AG04449 (cell line): ENCODE measurements at regions not wholly inside any gene's neighbourhood (a gene's known extent, or its start where the extent isn't known, plus 50 kb on each side); places are given as distances from the start of the nearest gene placed in this dataset.
"Not testable (repeated sequence)": the region's sequence is repeated elsewhere in the genome, so short reads cannot be mapped to it uniquely, and the experiment has no call there.

Experiments
- CTCF ChIA-PET: fragments of 350-600 bp; formaldehyde crosslinking; extraction: SDS; loops from one replicate; lab custom pipeline; 2021; ENCODE audit warnings: antibody characterized with exemption; lab: Yijun Ruan, JAX
- POLR2A ChIA-PET: fragments of 400-600, 350-600 bp; formaldehyde crosslinking; extraction: SDS; loops from one replicate; lab custom pipeline; 2020; ENCODE audit warnings: antibody characterized with exemption, inconsistent platforms; lab: Yijun Ruan, JAX
- DNase-seq: peaks from one replicate; pipeline ENCODE4 v3.0.0-alpha.2; 2010; ENCODE audit warnings: low read depth, low spot score
- H3K4me3 ChIP-seq: 2 replicates; pipeline ENCODE4 v1.5.1; 2011; ENCODE audit warnings: low read depth, mild to moderate bottlenecking, control low read depth, low read length
- TF ChIP-seq, protein P1 (sequence below): IDR thresholded peaks from one replicate; pipeline ENCODE4 v1.5.1; 2011; ENCODE audit warnings: mild to moderate bottlenecking, moderate library complexity, low read length, control low read depth, inconsistent platforms; ENCODE audit not compliant: insufficient read depth; ENCODE audit errors: missing control alignments

DNA sequence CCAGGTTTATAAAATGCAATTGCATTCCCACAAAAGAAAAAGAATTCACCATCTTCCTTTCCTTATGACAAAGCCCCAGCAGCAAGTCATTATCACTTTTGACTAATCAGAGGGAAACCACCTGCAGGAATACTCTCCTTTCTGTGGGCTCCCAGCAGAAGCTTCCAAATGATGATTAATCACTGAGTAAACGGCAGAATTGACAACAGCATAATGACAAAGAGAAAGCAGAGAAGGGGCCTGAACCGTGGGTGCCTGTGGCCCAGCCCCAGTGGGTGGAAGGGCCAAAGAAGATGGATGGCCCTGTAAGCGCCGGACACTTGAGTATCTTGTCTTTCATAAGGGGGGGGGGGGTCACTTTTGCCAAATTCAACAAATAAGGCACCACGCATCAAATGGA lies 152.4 kb upstream of the NRBF2 start:
- POLR2A ChIA-PET = no interaction called here
- TF ChIP-seq, protein P1, sequence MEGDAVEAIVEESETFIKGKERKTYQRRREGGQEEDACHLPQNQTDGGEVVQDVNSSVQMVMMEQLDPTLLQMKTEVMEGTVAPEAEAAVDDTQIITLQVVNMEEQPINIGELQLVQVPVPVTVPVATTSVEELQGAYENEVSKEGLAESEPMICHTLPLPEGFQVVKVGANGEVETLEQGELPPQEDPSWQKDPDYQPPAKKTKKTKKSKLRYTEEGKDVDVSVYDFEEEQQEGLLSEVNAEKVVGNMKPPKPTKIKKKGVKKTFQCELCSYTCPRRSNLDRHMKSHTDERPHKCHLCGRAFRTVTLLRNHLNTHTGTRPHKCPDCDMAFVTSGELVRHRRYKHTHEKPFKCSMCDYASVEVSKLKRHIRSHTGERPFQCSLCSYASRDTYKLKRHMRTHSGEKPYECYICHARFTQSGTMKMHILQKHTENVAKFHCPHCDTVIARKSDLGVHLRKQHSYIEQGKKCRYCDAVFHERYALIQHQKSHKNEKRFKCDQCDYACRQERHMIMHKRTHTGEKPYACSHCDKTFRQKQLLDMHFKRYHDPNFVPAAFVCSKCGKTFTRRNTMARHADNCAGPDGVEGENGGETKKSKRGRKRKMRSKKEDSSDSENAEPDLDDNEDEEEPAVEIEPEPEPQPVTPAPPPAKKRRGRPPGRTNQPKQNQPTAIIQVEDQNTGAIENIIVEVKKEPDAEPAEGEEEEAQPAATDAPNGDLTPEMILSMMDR = no peak
- H3K4me3 ChIP-seq = no peak overlapping the region
- no peak for DNase-seq
- CTCF ChIA-PET = no interaction called here

DNA sequence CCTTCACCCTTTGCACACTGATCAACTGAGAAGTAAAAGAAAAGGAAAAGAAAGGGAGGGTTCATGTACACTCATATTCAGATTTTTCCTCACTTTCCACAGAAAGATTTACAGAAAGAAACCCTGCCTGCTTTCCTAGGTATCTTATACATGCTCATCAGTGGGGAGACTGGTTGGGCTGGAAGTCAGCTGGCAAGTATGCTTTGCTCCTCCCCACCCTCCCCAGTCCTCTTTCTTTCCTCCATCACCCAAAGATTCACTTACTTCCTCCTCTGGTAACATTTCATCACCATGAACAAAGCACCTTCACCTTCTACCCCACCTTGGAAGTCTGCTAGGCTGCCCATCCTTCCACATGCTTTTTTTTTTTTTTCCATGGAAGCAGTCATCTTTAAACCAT lies 153.2 kb upstream of the NRBF2 start:
- DNase-seq = no peak
- H3K4me3 ChIP-seq = no peak overlapping the region
- POLR2A ChIA-PET = no interaction called here
- TF ChIP-seq, protein P1 = no peak
- CTCF ChIA-PET = no interaction called here

DNA sequence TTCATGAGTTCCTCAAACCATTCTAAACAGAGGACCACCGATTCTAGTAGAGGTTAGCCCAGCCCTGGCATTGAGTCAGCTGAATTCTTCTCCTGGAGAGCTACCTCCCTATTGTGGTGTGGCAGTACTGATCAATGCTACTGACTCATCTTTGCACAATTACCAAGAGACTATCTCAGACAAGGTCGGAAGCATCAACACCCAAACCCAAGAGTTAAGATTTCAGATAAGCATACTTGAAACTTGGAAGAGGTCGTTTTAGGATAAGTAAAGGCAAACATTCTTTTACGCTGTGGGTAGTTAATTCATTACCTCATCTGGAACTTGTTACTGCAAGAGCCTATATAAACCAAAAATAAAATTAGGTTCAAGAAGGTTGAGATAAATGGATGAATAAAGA lies 154.6 kb upstream of the NRBF2 start:
- no peak for DNase-seq
- ChIA-PET CTCF (no interaction called here), POLR2A (no interaction called here)
- TF ChIP-seq, protein P1 = no peak
- no peak overlapping the region for H3K4me3 ChIP-seq

DNA sequence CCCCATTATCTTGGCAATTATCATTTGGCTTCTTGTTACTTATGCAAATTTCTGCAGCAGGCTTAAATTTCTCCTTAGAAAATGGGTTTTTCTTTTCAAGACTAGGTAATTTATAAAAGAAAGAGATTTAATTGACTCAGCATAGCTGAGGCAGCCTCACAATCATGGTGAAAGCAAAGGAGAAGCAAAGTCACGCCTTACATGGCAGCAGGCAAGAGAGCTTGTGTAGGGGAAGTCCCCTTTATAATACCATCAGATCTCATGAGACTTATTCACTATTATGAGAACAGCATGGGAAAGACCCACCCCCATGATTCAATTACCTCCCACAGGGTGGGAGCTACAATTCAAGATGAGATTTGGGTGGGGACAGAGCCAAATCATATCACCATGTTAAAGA lies 158.3 kb upstream of the NRBF2 start:
- POLR2A ChIA-PET, DNase-seq, H3K4me3 ChIP-seq: not testable (repeated sequence)
- CTCF ChIA-PET = interaction anchor here (1.1 kb wide), 1 partner anchor 12 kb away, joined by 3 read pairs; no protein-coding TSS in a partner anchor

DNA sequence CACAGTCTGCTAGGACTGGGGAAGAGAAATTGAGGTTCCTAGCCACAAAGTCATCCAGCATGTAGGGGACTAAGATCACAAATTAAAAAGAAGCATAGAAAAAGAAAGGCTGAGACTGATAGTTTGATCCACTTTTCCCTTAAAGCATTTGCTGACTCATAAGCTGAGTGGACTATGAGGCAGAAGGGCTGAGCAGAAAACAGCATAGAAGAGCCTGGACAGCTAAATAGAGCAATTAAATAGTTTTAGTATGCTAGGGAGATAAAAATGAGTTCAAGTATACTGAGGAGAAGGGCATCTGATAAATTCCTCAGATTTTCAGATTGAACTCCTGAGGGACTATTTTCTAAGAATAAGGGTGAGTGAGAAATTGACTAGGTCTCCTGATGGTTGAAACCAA lies 155.9 kb upstream of the EGR2 start:
- CTCF ChIA-PET = no interaction called here
- no peak overlapping the region for H3K4me3 ChIP-seq
- TF ChIP-seq, protein P1 = no peak
- POLR2A ChIA-PET = no interaction called here
- DNase-seq = no peak

DNA sequence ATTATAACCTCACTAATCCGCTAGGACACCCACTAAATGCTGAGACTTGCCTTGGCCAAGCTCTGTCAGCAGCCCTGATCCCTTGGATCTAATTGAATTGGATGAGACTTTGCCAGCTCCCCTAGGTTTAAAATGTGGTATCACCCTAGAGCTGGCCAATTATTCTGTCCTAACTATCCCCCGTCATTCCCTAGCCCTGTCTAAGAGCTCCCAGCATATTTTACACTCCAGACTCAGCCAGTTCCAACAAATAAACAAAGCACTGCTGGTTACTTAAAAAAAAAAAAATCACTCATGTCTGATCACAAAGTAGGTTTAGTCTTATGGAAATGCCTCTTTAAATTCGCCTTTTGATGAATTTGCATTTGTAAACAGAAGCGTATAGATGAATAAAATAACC lies 147.9 kb upstream of the EGR2 start:
- H3K4me3 ChIP-seq = no peak overlapping the region
- TF ChIP-seq, protein P1 = no peak
- ChIA-PET POLR2A (no interaction called here), CTCF (no interaction called here)
- no peak for DNase-seq

DNA sequence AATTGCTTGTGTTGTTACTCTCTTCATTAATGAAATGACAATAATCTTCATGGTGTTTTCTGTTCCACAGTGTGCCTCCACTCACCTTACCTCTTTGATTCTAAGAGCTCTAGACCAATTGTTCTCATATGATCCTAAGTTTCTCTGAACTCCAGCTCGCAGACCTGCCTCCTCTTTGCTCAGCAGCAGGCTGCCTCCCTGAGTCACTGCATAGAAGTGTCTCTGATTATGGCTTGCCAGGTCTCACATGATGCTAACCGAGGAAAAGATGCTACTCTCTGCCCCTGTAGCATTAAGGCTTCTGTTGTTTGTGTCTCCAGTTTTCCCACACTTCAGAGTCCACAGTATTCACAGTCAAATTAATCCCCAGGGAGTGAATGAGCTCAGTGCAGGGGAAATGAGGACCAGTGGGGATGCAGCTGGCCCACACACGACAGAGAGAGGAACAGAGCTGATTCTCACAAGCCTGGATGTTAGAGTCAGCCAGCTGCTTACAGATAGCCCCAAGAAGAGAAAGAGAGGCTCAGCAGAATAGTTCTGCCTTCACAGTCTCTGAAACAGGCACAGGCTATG lies 145.9 kb upstream of the EGR2 start:
- POLR2A ChIA-PET = no interaction called here
- DNase-seq = no peak
- CTCF ChIA-PET = interaction anchor here (0.8 kb wide), 1 partner anchor 13 kb away, joined by 3 read pairs; no protein-coding TSS in a partner anchor
- no peak overlapping the region for H3K4me3 ChIP-seq
- TF ChIP-seq, protein P1 = no peak
